NCI-H187 (cell line): ENCODE measurements at regions not wholly inside any gene's neighbourhood (a gene's known extent, or its start where the extent isn't known, plus 50 kb on each side); places are given as distances from the start of the nearest gene placed in this dataset.

Experiments used
- DNase-seq, 2 experiments: peaks; one replicate each; lab custom pipeline; 2025; lab: John Stamatoyannopoulos, UW

DNA sequence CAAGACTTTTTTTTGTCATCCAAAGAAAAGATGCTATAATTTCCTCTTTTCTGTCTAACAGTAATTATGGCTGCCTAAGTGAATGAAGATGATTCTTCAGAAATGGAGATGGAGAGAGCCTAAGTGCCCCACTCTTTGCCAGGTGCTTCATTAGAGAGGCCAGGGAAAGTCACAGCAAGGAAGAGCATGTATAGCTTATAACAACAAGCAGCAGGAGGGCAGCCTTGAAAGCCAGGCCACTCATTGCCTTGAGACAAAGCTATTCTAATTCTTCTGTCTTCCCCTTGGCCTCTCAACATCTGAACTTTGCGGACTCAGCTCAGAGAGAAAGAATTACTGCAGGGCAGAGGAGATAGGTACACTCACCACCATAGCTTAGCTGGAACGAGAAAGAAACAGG, 112.0 kb upstream of the ZNF366 start:
- no peak for DNase-seq

DNA sequence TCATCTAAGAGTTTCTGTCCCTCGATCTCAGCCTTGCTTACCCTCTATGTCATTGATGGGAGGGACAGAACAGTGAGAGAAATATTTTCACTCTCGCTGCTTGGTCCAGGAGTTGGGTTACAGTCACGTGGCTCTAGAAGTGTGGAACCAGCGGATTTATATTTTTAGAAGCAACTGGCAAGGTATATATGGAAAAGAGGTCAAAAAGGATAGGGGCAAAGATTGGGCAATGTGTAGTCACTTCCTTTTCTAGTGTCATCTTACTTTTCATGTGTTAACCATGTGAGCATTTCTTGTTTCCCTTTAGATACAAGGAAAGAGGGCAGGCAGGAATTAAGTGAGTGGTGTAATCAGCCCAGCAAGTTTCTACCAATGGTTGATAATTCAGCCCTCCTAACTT, 111.5 kb upstream of the ZNF366 start:
- DNase-seq, result no peak

DNA sequence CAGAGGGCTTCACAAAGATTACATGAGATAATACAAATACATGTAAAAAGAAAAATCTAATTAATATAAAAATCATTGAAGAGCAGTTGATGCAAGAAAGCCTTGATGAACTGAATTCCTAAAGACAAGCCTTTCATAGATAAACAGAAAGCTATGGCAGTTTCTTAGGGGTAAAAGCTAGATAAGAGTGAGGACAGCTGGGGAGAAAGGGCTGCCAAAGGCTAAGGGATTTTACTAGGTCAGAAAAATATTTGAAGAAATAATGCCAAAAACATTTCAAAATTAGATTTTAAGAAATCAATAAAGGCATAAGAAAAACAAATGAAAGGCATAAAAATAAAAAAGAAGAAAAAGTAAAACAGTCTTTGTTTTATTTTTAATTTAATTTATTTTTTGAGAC, 107.9 kb upstream of the ZNF366 start:
- DNase-seq, result no peak

DNA sequence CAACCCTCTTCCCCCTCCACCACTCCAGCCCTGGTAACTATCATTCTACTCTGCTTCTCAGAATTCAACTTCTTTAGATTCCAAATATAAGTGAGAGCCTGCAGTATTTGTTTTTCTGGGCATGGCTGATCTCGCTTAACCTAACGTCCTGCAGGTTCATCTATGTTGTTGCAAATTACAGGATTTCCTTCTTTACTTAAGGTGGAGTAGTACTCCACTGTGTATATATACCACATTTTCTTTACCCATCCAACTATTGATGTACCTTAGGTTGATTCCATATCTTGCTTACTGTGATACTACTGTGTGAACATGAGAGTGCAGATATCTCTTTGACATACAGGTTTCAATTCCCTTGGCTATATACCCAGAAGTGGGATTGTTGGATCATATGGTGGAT, 106.3 kb upstream of the ZNF366 start:
- no peak for DNase-seq

DNA sequence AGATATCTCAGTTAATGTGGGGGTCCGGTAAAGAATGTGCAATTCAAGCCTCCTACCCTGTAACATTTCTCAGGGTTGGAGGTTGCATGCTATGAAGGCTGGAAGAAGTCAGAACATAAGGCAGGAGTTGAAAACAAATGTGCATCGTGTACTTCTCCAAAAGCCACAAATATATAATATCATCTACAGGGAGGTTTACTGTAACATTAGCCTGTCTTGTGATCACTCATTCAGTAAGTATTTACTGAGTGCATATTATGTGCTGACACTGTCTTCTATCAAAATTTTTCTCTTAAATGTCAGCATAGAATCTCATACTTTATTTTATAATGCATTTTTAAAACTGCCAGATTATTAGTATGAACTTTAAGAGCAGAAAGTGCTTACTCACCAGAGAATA, 105.6 kb upstream of the ZNF366 start:
- DNase-seq, result no peak

DNA sequence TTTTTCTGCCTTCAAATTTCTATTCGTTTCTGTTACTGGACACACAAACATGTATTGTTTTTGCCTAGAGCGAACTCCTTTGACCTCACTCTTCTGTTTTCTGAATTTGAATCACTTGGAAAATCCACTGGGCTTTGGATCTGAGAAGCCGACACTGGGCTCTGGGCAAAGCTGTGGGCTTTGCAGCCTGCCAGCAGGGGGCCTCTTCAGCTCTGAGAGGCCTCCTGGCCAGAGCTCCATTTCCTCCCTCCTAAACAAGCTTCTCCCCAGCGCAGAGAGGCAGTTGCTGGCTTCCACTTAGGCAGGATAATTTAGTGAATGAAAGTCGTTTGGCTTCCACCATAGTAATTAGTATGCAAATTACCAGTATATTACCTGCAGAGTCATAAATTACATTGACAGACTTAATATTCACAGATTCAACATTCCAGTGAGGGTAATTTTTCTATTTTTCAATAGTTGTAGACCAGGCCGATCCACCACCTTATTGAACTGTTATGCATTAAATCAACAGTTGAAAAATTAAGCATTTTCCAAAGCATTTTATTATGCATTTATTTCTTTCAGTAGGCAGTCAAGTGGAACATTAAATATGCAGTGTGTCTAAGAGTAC, 104.0 kb upstream of the ZNF366 start:
- peak; percentile 43 to 68 for DNase-seq

DNA sequence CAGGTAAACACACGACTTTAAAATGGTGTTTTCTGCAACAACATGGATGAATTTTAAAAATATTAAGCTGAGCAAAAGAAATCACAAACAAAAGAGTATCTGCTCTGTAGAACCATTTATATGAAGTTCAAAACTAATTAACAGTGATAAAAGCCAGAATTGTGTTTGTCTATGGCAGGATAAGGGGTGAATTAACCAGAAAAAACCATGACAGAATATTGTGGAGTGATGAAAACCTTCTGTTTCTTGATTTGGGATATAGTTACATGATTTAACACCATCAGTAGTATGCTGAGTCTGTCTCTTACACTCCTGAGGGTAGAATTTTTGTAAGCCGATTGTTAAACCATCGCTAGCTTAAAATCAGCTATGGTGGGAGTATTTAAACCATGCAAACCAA, 101.7 kb upstream of the ZNF366 start:
- no peak for DNase-seq

DNA sequence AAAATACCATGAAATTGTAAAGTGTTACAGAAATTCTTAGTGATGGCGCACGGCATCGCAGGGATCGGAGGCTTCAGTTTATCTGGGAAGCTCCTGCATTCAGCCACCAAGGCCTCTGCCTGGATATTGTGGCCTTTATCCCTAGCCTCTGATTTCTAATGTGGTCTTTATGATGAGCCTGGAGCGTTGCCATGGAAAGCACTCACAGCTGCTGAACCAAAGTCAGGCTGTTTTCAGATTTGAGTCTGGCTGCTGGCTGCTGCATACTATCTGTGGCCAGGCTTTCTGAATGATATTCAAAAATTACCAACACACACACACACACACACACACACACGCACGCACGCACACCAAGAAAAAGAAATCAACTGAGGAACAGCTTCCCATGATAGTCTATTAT, 101.1 kb upstream of the ZNF366 start:
- no peak for DNase-seq

DNA sequence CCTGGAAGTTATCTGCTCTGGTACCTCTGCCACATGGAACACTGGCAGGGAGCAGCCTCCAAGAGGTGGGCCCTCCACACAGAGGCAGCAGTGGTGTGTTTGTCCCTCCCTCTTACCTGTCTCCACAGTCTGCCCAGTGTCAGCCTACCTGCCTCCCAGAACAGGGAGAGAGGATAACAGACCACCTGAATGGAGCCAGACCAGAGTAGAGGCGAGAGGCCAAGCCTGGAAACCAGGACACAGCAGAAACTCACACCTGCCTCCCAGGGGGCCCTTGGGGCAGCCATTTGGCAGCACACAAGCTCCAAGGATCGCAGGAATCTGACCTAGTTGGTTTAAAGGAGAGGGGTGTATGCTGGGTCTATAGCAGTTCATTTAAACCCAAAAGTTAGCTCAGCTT, 100.2 kb upstream of the ZNF366 start:
- DNase-seq, result no peak

DNA sequence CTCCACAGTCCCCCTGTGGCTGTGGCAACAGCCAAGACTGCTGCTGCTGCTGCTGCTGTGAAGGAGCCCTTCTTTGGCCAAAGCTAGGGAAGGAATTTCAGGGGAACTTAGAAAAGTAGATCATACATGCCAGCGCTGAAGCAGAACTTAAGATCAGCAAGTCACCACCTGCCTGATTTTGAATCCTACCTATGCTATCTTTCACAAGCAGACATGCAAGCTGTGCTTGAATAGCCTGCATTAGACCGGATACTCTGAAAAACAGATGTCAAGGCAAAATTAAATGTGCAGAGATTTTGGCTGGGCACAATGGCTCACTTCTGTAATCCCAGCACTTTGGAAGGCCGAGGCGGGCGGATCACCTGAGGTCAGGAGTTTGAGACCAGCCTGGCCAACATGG, 99.3 kb upstream of the ZNF366 start:
- no peak for DNase-seq

DNA sequence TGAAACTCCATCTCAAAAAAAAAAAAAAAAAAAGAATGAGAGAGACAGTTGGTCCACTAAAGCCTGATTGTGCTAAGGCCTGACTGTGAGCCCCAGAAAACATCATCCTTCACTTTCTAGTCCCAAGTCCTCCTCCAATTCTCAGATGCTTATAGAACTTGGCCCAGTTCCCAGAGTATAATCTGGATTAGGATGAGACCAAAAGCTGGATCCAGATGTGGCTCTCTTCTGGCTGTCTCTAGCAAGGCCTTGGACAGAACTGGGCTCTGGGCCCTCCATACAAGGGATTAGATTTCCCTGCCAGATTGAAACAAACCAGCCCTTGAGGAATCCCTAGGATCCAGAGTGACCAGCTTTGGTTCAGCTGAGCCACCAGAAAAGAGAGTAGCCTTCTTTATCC, 98.4 kb upstream of the ZNF366 start:
- DNase-seq, result no peak

DNA sequence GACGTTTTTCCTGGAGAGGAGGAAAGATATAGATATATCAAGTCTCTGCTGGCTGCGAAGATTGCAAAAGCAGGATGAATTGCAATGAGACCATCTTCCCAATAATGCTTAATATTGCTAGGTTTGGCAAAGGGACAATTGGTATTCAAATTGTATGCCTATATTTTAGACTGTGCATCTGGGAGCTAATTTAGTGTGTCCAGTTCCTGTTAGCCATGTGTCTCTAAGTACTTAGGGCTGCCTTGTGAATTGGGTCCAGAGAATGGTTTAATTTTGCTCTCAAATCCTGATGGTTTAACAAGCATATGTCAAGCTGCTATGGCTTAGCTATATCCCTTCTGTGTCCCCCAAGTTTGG, 97.6 kb upstream of the ZNF366 start:
- DNase-seq, result no peak

DNA sequence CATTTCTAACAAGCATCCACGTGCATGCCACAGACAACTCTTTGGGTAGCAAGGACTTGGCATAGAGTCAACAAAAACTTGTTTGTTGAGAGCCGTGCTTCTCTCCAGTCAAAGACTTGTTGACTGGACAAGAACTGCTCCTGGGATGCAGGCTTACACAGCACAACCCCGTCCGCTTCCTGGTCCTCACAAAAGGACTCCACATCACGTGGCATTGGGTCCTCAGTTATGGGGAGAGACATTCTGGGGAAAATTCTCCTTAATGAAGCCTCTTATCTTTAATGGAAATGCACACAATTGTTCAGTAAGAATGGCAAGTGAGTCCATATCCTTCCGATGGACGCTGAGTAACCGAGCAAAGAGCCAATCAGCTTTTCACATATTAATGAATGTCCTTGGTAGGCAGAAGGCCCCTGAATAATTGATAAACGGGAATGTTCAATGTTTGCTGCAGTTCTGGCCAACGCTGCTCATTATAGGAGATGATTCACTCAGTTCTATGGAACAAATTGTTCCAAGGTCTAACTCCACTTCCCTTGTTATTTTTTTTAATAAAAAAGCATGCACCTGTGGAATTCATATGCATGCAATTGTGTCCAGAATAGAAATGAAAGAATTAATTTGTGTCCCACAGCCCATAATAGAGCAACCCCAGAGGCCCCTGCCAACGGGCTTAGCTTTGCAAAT, 97.0 kb upstream of the ZNF366 start:
- no peak for DNase-seq

DNA sequence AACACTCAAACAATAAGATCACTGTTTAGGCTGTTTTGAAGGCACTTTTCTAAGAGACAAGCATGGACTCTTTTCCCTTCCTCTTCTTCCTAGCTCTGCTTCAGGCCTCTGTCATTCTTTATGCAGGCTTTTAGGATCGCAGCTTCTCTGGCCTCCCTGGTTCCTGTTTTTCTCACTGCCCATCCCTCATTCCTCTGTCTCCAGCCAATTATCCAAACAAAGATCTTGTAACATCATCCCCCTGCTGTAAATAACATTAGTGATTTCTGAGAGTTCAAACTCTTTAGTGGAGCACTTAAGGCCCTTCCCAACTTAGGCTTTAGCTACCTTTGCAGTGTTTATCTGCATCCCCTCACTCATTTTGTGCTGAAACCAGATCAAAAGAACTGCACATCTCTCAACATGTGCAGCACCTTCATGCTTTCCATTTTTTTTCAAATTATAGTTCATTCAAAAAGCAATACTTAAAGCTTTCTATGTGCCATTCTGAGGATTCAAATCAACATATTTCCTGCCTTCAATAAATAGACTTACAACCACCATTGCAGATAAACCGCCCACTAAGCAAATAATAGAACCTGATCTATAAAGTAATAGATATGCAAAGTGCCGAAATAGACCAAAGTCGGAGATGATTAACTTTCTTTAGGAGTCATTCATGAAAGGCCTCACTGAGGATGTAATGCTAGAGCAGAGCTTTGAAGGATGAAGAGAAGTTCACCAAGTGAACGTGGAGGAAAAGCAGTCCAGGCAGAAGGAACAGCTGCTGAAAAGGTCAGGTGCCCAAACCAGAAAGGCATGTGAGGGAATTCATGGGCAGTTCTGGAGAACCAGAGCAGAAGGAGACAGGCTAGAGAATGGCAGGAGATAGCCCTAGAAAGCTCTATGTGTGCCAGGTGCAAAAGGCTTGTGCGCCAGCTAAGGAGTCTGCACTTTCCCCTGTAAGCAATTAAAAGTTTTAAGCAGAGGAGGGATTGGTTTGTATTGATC, 95.8 kb upstream of the ZNF366 start:
- no peak for DNase-seq

DNA sequence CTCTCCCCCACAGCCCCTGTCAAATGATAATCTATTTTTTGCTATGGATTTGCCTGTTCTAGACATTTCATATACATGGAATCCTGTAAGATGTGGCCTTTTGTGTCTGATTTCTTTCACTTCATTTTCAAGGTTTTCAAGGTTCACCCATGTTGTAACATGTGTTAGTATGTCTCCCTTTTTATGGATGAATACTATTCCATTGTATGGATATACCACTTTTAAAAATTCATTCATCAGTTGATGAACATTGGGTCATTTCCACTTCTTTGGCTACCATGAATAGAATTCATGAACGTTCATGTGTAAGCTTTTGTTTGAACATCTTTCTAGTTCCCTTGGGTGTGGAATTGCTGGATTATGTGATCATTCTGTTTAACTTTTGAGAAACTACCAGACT, 94.7 kb upstream of the ZNF366 start:
- no peak for DNase-seq

DNA sequence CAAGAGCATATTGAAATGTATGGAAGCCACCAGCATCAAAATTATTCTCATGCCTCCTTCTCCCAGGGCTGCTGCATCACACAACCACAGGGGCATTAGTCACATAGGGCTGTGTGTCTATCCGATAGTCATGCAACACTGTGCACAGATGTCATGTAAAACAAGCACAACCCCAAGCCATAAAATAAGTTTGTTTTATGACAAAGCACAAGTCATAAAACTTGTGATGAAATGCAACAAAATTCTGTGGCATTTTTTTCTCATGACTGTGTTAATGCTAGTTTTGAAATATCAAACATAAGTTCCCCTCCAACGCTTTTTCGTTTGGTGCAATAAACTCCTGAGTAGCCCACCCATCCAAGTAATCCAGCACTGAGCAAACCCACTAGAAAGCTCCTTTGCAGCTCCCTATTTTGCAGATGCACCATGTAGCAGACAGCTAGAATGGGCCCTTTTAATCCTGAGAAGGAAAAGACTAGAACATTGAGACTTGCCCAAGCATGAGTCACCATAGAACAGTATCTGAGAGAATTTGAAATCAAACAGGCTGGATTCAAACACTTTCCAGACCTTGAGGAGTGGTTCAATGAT, 93.3 kb upstream of the ZNF366 start:
- no peak for DNase-seq

DNA sequence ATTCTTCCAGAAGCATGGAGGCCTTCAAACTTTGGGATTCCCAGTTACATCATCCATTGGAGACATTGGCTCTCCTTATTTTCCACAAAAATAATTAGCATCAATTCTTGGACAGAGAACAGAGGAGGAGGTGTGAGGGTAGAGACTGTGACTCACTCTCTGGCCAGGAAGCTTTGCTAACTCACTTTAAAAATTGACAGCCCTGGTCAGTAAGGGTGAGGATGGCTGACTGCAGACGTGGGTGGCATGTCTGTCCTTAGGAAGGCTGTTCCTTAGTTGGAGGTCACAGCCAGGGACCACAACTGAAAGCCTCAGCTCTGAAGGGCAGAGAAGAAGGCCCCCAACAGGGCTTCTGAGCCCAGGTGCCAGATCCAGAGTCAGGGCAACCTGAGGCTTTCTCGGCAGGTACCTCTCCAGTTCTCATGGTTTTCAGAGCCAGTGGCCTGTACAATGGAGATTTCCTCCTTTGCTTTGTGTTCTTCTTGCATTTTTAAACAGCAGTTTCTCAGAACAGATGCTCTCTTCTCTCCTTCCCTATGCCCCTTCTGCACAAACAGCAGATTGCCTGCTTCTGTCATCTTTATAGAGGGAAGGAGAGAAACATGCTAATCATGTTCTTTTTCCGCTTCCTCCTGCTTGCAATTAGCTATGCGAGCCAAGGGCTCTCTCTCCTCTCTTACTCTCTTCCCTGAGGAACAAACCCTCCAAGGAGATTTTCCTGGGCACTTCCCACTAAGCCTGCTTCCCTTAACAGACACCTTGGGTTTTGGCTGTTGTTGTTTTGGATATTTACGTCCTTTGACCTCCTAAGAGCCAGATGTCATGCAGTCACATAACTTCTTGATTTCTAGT, 92.5 kb upstream of the ZNF366 start:
- no peak for DNase-seq

DNA sequence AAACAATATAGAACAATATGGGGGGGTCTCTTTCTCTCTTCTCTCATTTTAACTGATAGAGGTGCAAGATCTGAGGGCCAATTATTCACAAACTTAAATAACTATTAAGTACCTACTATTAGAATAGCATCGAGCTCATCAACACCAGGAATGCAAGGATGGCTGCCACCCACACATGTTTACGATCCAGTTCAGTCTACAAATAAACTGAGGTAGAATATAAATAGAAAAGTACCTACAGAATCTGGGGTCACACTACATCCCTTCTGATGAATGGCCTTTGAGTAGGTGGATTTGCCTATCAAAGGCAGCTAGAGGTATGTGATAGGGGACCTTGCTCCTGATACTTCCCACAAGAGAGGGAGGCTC, 91.8 kb upstream of the ZNF366 start:
- no peak for DNase-seq

DNA sequence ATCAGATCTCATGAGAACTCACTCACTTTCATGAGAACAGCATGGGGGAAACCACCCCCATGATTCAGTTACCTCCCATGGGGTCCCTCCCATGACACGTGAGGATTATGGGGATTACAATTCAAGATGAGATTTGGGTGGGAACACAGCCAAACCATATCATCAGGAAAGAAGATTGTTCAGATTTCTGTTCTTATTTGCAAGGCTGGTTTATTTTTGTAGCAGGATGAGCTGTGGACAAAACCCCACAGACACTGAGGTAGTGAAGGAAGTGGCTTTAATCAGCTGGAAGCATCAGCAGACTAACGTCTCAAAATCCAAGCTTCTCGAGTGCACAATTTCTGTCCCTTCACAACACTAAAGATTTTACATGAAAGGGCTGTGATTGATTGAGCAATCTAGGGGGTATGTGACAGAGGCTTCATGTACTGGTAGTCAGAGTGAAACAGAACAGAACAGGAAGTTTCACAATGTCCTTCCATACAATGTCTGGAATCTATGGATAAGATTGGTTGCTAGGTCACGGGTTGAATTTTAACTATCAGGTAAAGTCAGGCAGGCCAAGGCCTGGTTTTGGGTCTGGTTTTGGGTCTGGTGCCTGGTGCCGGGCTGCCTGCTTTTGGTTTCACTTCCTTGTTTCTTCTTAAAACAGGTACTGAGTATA, 91.3 kb upstream of the ZNF366 start:
- DNase-seq, result no peak

DNA sequence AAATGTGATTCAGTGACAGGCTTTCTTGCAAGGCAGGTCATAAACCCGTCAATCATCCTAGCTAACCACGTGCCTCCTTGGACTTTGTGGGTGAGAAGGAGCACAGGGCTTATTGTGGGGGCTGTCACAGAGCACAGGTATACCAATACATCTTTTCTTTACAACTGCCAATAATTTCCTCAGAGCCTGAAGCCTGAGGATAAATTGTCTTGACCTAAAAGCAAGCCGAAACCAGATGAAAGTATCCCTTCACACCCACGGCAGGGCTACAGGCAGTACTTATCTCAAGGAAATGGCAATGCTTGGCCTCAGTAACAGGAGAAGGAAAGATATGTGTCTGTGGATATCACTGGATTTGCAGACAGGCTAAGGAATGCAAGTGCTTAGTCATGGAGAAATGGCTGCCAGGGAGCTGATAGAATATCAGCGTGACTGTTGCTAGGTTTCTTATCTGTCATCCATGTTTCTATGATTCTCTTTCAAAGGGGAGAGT, 90.3 kb upstream of the ZNF366 start:
- no peak for DNase-seq

DNA sequence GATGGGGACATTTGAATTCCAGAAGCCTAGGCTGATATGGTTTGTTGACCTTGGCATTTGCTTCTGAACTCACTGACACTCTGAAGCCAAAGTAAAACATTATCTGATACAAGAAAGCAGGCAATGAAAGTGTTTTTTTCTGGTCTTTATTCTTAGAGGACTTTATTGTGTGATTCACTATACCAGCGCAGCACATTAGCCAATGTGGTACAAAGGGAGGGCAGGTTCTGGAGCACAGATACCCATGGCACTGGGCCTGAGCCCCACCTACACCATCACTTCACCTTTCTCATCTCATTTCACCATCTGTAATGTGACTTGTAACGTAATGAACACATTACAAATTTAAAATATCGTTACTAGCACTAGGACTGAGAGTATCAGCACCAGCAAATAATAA, 89.7 kb upstream of the ZNF366 start:
- DNase-seq, result no peak
